ENCODE measurements at regions not wholly inside any gene's neighbourhood (a gene's known extent, or its start where the extent isn't known, plus 50 kb on each side); places are given as distances from the start of the nearest gene placed in this dataset.

DNA sequence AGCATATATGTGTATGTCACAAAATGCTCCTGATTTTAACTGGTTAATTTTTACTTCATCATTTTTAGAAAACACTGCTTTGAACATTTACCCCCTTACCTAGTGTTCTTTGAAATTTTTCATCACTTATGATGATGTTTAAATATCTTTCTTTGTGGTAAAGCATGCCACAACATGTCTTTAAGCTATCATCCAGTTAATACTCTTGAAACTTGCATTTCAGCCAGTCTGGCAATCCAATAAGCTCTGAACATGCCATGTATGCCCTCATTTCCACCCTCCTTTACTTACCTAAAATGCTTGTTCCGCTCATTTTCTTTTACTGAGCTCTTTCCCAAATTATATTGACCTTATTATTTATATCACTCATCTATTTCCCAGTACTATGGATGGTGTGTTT is 581.2 kb downstream of the RAPGEF2 start:
- TF ChIP-seq RFXAP (CRISPR knock-in tag; IDR thresholded peaks at IDR 0.05; ENCODE audit: borderline replicate concordance) (no peak), ZNF260 (CRISPR knock-in tag; IDR thresholded peaks at IDR 0.05; ENCODE audit: borderline replicate concordance, low read depth) (no peak), JUND (CRISPR knock-in tag; IDR thresholded peaks at IDR 0.05) (no peak), ZNF7 (CRISPR knock-in tag; IDR thresholded peaks at IDR 0.05) (no peak), ZMAT3 (CRISPR knock-in tag; conservative IDR thresholded peaks at IDR 0.05) (no peak), ZSCAN9 (CRISPR knock-in tag; IDR thresholded peaks at IDR 0.05; ENCODE audit: borderline replicate concordance) (no peak), PHF5A (CRISPR knock-in tag; IDR thresholded peaks at IDR 0.05; ENCODE audit: low read depth, unreplicated experiment) (no peak), TBL1XR1 (IDR thresholded peaks at IDR 0.05; ENCODE audit: borderline replicate concordance, low read length, partially characterized antibody) (no peak), KDM1A (CRISPR knock-in tag; IDR thresholded peaks at IDR 0.05) (no peak), ZNF557 (CRISPR knock-in tag; IDR thresholded peaks at IDR 0.05) (no peak), CREB1 (IDR thresholded peaks at IDR 0.05) (no peak), CREB1 (CRISPR knock-in tag; IDR thresholded peaks at IDR 0.05) (no peak), ZNF564 (CRISPR knock-in tag; IDR thresholded peaks at IDR 0.05) (no peak), TCF7L2 (IDR thresholded peaks at IDR 0.05; ENCODE audit: low read depth, low read length) (no peak), MAFG (CRISPR knock-in tag; IDR thresholded peaks at IDR 0.05) (no peak), FOXK1 (CRISPR knock-in tag; IDR thresholded peaks at IDR 0.05; ENCODE audit: borderline replicate concordance, low read depth) (no peak)
- TF ChIP-seq, protein P1, sequence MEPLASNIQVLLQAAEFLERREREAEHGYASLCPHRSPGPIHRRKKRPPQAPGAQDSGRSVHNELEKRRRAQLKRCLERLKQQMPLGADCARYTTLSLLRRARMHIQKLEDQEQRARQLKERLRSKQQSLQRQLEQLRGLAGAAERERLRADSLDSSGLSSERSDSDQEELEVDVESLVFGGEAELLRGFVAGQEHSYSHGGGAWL (CRISPR knock-in tag; IDR thresholded peaks at IDR 0.05): no peak
- Histone ChIP-seq H3K4me2 (ENCODE audit: low read depth, low read length) (no peak overlapping the region), H3K79me2 (ENCODE audit: insufficient read depth, low read length) (no peaks in the 10 kb centered on the region), H3K27me3 (ENCODE audit: control insufficient read depth in 1 of 2, insufficient read depth in 2 of 2, low read length in 2 of 2) (no peaks in the 10 kb centered on the region), H3K27ac (ENCODE audit: extremely low read length, insufficient read depth, low read length) (no peak overlapping the region), H3K4me3 (replicated peaks in 1 of 3; ENCODE audit: insufficient read depth in 1 of 3, low read depth in 2 of 3, low read length in 3 of 3) (no peak overlapping the region), H2AFZ (ENCODE audit: low read length) (no peak overlapping the region), H3K4me1 (ENCODE audit: insufficient read depth, low read length) (no peaks in the 10 kb centered on the region), H3K9me3 (ENCODE audit: low read length) (no peaks in the 10 kb centered on the region; the same call in 1 of the 2 replicates), H3K36me3 (replicated peaks in 1 of 2; ENCODE audit: control insufficient read depth in 1 of 2, insufficient read depth in 2 of 2, low read length in 2 of 2) (no peaks in the 10 kb centered on the region), H3K9ac (ENCODE audit: insufficient read depth, low read depth, low read length) (no peak overlapping the region), H4K20me1 (ENCODE audit: insufficient read depth, low read length) (no peaks in the 10 kb centered on the region)
- no TSS peak for BruUV-seq (replicated peaks)
- POLR2A ChIA-PET: no interaction called here
- ATAC-seq (no peak), FAIRE-seq (no peak), DNase-seq (ENCODE audit: low spot score) (no peak)
- in situ Hi-C loops (cut with HindIII; ENCODE audit: extremely low pct_ligation_motif_present, low pct_unique_long_range_greater_than_20kb): no loop called here
- CTCF ChIA-PET (ENCODE audit: low intra/inter-chr PET ratio, low total read pairs): no interaction called here
- 0% methylated on average over 1 of the region's 1 CpG for WGBS (ENCODE audit: low lambda C conversion rate)
- intact Hi-C loops (cut with micrococcal nuclease; ENCODE audit: unreplicated experiment): no loop called here
